ENCODE measurements at regions not wholly inside any gene's neighbourhood (a gene's known extent, or its start where the extent isn't known, plus 50 kb on each side); places are given as distances from the start of the nearest gene placed in this dataset.

GRCh38 chr11:97461934-97462333 is 1072.1 kb downstream of the JRKL start:
- no peak for TF ChIP-seq CTCF (conservative IDR thresholded peaks at IDR 0.05; ENCODE audit: low read depth, low read length)
- TF ChIP-seq EZH2 (IDR thresholded peaks at IDR 0.05; ENCODE audit: low read length, unreplicated experiment): no peak
